ENCODE measurements at regions not wholly inside any gene's neighbourhood (a gene's known extent, or its start where the extent isn't known, plus 50 kb on each side); places are given as distances from the start of the nearest gene placed in this dataset.

GRCh38 chr20:52402514-52402913 lies 210.9 kb upstream of the ZFP64 start:
- in situ Hi-C loops (cut with HindIII; ENCODE audit: low sequenced_read_pairs): no loop called here
- DNase-seq (ENCODE audit: low spot score): no peak

- in situ Hi-C loops (cut with HindIII; ENCODE audit: low sequenced_read_pairs): no loop called here
- DNase-seq (ENCODE audit: low spot score): no peak
Measured at GRCh38 chr20:52401431-52401830, 209.9 kb upstream of the ZFP64 start.

- no peak for DNase-seq (ENCODE audit: low spot score)
- in situ Hi-C loops (cut with HindIII; ENCODE audit: low sequenced_read_pairs): no loop called here
Measured at GRCh38 chr20:52399352-52399751, 207.8 kb upstream of the ZFP64 start.

- no peak for DNase-seq (ENCODE audit: low spot score)
- in situ Hi-C loops (cut with HindIII; ENCODE audit: low sequenced_read_pairs): no loop called here
Measured at GRCh38 chr20:52389606-52390005, 198.0 kb upstream of the ZFP64 start.

GRCh38 chr20:52383995-52384621 lies 192.5 kb upstream of the ZFP64 start:
- in situ Hi-C loops (cut with HindIII; ENCODE audit: low sequenced_read_pairs): no loop called here
- no peak for DNase-seq (ENCODE audit: low spot score)

GRCh38 chr20:52382933-52383332 lies 191.4 kb upstream of the ZFP64 start:
- DNase-seq (ENCODE audit: low spot score): no peak
- in situ Hi-C loops (cut with HindIII; ENCODE audit: low sequenced_read_pairs): no loop called here

- in situ Hi-C loops (cut with HindIII; ENCODE audit: low sequenced_read_pairs): no loop called here
- peak; percentile 24 for DNase-seq (ENCODE audit: low spot score)
Measured at GRCh38 chr20:52379723-52380336, 188.3 kb upstream of the ZFP64 start.

- DNase-seq (ENCODE audit: low spot score): no peak
- in situ Hi-C loops (cut with HindIII; ENCODE audit: low sequenced_read_pairs): no loop called here
Measured at GRCh38 chr20:52372169-52372568, 180.6 kb upstream of the ZFP64 start.

- in situ Hi-C loops (cut with HindIII; ENCODE audit: low sequenced_read_pairs): no loop called here
- no peak for DNase-seq (ENCODE audit: low spot score)
Measured at GRCh38 chr20:52365688-52366087, 174.1 kb upstream of the ZFP64 start.

GRCh38 chr20:52364405-52364804 lies 172.8 kb upstream of the ZFP64 start:
- in situ Hi-C loops (cut with HindIII; ENCODE audit: low sequenced_read_pairs): no loop called here
- no peak for DNase-seq (ENCODE audit: low spot score)

GRCh38 chr20:52361650-52362049 lies 170.1 kb upstream of the ZFP64 start:
- in situ Hi-C loops (cut with HindIII; ENCODE audit: low sequenced_read_pairs): no loop called here
- DNase-seq (ENCODE audit: low spot score): no peak

- in situ Hi-C loops (cut with HindIII; ENCODE audit: low sequenced_read_pairs): no loop called here
- DNase-seq (ENCODE audit: low spot score): no peak
Measured at GRCh38 chr20:52349806-52350205, 158.2 kb upstream of the ZFP64 start.

- in situ Hi-C loops (cut with HindIII; ENCODE audit: low sequenced_read_pairs): no loop called here
- no peak for DNase-seq (ENCODE audit: low spot score)
Measured at GRCh38 chr20:52348434-52348833, 156.9 kb upstream of the ZFP64 start.

GRCh38 chr20:52346797-52347196 lies 155.2 kb upstream of the ZFP64 start:
- in situ Hi-C loops (cut with HindIII; ENCODE audit: low sequenced_read_pairs): no loop called here
- DNase-seq (ENCODE audit: low spot score): no peak

GRCh38 chr20:52342913-52343312 lies 151.3 kb upstream of the ZFP64 start:
- in situ Hi-C loops (cut with HindIII; ENCODE audit: low sequenced_read_pairs): no loop called here
- no peak for DNase-seq (ENCODE audit: low spot score)

- DNase-seq (ENCODE audit: low spot score): no peak
- in situ Hi-C loops (cut with HindIII; ENCODE audit: low sequenced_read_pairs): no loop called here
Measured at GRCh38 chr20:52340036-52340634, 148.6 kb upstream of the ZFP64 start.

GRCh38 chr20:52332649-52333250 lies 141.2 kb upstream of the ZFP64 start:
- DNase-seq (ENCODE audit: low spot score): no peak

GRCh38 chr20:52332230-52332629 lies 140.7 kb upstream of the ZFP64 start:
- no peak for DNase-seq (ENCODE audit: low spot score)
- in situ Hi-C loops (cut with HindIII; ENCODE audit: low sequenced_read_pairs): no loop called here

More at GRCh38 chr20:52332649-52333250, 141.2 kb upstream of the ZFP64 start:
- in situ Hi-C loops (cut with HindIII; ENCODE audit: low sequenced_read_pairs): no loop called here

- no peak for DNase-seq (ENCODE audit: low spot score)
- in situ Hi-C loops (cut with HindIII; ENCODE audit: low sequenced_read_pairs): no loop called here
Measured at GRCh38 chr20:52331655-52332054, 140.1 kb upstream of the ZFP64 start.

GRCh38 chr20:52321396-52321795 lies 129.8 kb upstream of the ZFP64 start:
- in situ Hi-C loops (cut with HindIII; ENCODE audit: low sequenced_read_pairs): no loop called here
- no peak for DNase-seq (ENCODE audit: low spot score)

All from G401 (cell line).